CD14-positive monocyte (primary cell): ENCODE measurements at regions not wholly inside any gene's neighbourhood (a gene's known extent, or its start where the extent isn't known, plus 50 kb on each side); places are given as distances from the start of the nearest gene placed in this dataset.

Experiments used
- DNase-seq, 3 donors: peaks; one replicate each; pipeline ENCODE4 v3.0.0-alpha.2; 2011 to 2022
- H2AFZ ChIP-seq: 2 replicates; pipeline ENCODE4 v1.6.0; 2012; ENCODE audit warnings: mild to moderate bottlenecking, low read depth, low read length, inconsistent platforms; ENCODE audit not compliant: insufficient read depth, poor library complexity, severe bottlenecking
- H3K27ac ChIP-seq, 2 donors: 1 replicate in 1 of 2; 2 replicates in 1 of 2; pipeline ENCODE4 v1.5.1; 2012 to 2013; ENCODE audit warnings: low read length in 2 of 2, control low read depth in 1 of 2, inconsistent platforms in 1 of 2, low read depth in 1 of 2, mild to moderate bottlenecking in 1 of 2
- H3K27me3 ChIP-seq, 2 donors: one replicate each; pipeline versions ENCODE4 v1.6.0 to v1.6.1; 2011 to 2013; ENCODE audit warnings: low read length in 2 of 2; ENCODE audit not compliant: control insufficient read depth in 2 of 2, insufficient read depth in 2 of 2
- H3K36me3 ChIP-seq, 2 donors: replicated peaks in 1 of 2; 1 replicate in 1 of 2; 2 replicates in 1 of 2; pipeline versions ENCODE4 v1.5.1 to v1.6.1; 2012 to 2013; ENCODE audit warnings: low read length in 2 of 2, control low read depth in 1 of 2, inconsistent platforms in 1 of 2, mild to moderate bottlenecking in 1 of 2; ENCODE audit not compliant: insufficient read depth in 2 of 2, control insufficient read depth in 1 of 2
- H3K4me1 ChIP-seq, 2 donors: 1 replicate in 1 of 2; 2 replicates in 1 of 2; pipeline versions ENCODE4 v1.5.1 to v1.6.1; 2012 to 2013; ENCODE audit warnings: low read length in 2 of 2, control low read depth in 1 of 2, inconsistent platforms in 1 of 2, mild to moderate bottlenecking in 1 of 2, moderate library complexity in 1 of 2; ENCODE audit not compliant: insufficient read depth in 2 of 2, control insufficient read depth in 1 of 2
- H3K4me2 ChIP-seq: replicated peaks from 2 replicates; pipeline ENCODE3; 2012; ENCODE audit warnings: low read length, moderate library complexity, mild to moderate bottlenecking; ENCODE audit not compliant: poor library complexity, severe bottlenecking; ENCODE audit errors: extremely low read depth
- H3K4me3 ChIP-seq, 3 experiments: fragments of 200-600 bp in 1 of 3; sonication (generic) in 1 of 3; replicated peaks in 1 of 3; 1 replicate in 2 of 3; 2 replicates in 1 of 3; pipeline ENCODE4 v1.5.1; 2011 to 2013; ENCODE audit warnings: low read length in 3 of 3, mild to moderate bottlenecking in 3 of 3, control low read depth in 2 of 3, low read depth in 2 of 3, inconsistent platforms in 1 of 3, moderate library complexity in 1 of 3
- H3K79me2 ChIP-seq: 2 replicates; pipeline ENCODE4 v1.6.0; 2012; ENCODE audit warnings: mild to moderate bottlenecking, control low read depth, inconsistent platforms, low read length, moderate library complexity; ENCODE audit not compliant: insufficient read depth
- H3K9ac ChIP-seq: 2 replicates; pipeline ENCODE4 v1.6.0; 2017; ENCODE audit warnings: low read length, mild to moderate bottlenecking; ENCODE audit not compliant: insufficient read depth, poor library complexity, severe bottlenecking
- H3K9me3 ChIP-seq, 2 donors: replicated peaks in 1 of 2; 1 replicate in 1 of 2; 2 replicates in 1 of 2; pipeline versions ENCODE4 v1.5.1 to v1.6.1; 2012 to 2013; ENCODE audit warnings: low read length in 2 of 2, control low read depth in 1 of 2; ENCODE audit not compliant: control insufficient read depth in 1 of 2, insufficient read depth in 1 of 2
- H4K20me1 ChIP-seq: 2 replicates; pipeline ENCODE4 v1.6.0; 2012; ENCODE audit warnings: mild to moderate bottlenecking, low read length, control low read depth, moderate library complexity; ENCODE audit not compliant: insufficient read depth
- H3K27ac Mint-ChIP-seq, 7 donors: one replicate each; pipeline ENCODE4 v1.8.0; 2020; ENCODE audit warnings: mild to moderate bottlenecking in 7 of 7, mixed read lengths in 7 of 7, moderate library complexity in 6 of 7, inconsistent platforms in 2 of 7
- H3K27me3 Mint-ChIP-seq, 3 donors: one replicate each; pipeline ENCODE4 v1.8.0; 2021 to 2022; ENCODE audit warnings: low read depth in 3 of 3, mild to moderate bottlenecking in 3 of 3, mixed read lengths in 3 of 3, moderate library complexity in 3 of 3, inconsistent platforms in 1 of 3
- H3K36me3 Mint-ChIP-seq, 2 donors: one replicate each; pipeline ENCODE4 v1.8.0; 2020; ENCODE audit warnings: mixed read lengths in 2 of 2, inconsistent platforms in 1 of 2, mild to moderate bottlenecking in 1 of 2
- H3K4me1 Mint-ChIP-seq: one replicate; pipeline ENCODE4 v1.8.0; 2020; ENCODE audit warnings: mild to moderate bottlenecking, mixed read lengths
- H3K4me3 Mint-ChIP-seq, 2 donors: one replicate each; pipeline ENCODE4 v1.8.0; 2020; ENCODE audit warnings: mild to moderate bottlenecking in 2 of 2, mixed read lengths in 2 of 2, moderate library complexity in 1 of 2
- H3K9me3 Mint-ChIP-seq, 7 donors: one replicate each; pipeline ENCODE4 v1.8.0; 2020 to 2022; ENCODE audit warnings: mixed read lengths in 7 of 7, mild to moderate bottlenecking in 6 of 7, moderate library complexity in 6 of 7, inconsistent platforms in 2 of 7
- WGBS: methylation state at CpG from one replicate; pipeline ENCODE4 v1.1.5; 2013; ENCODE audit warnings: missing lambda C conversion rate; ENCODE audit not compliant: insufficient coverage; 5-methylcytosine and 5-hydroxymethylcytosine counted together
- intact Hi-C, 2 donors: fragments of 100-400 bp; cut with micrococcal nuclease; formaldehyde crosslinking; loops; one replicate each; pipeline versions ENCODE4 v1.15.0 to v1.15.1; 2023
- TF ChIP-seq, protein P1 (sequence below): fragments of 200-600 bp; IDR thresholded peaks from one replicate; pipeline ENCODE4 v1.8.0; 2022; ENCODE audit warnings: antibody characterized with exemption, mild to moderate bottlenecking

DNA sequence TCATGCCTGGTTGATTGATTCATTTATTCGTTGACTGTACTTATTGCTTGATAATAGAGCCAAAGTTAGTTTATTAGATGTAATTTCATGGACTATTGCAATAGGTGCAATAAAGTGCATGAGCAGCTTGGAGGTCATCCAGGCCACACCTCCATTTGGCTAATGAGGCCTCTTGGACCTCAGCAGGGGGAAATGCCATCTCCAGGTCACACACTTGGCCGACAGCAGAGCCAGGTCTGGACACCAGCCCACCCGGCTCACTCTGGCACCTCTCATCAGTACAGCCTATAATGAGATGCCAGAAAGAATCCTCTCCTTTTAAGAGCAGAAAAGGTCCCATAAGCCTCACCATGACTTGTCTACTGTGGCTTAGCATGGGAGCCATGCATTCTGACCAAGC is 71.2 kb upstream of the AFF3 start:
- H3K4me2 ChIP-seq: no peak overlapping the region
- no peaks in the 10 kb centered on the region for H3K36me3 ChIP-seq
- intact Hi-C loops: no loop called here
- H3K27ac ChIP-seq: peak overlapping the region; percentile 24 to 61
- H3K27me3 ChIP-seq: no peaks in the 10 kb centered on the region
- 77% methylated on average over 2 of the region's 3 CpGs for WGBS
- no peaks in the 10 kb centered on the region for H3K79me2 ChIP-seq
- peak overlapping the region; percentile 33 for H2AFZ ChIP-seq
- peak overlapping the region in 1 of 3 experiments; percentile 37 for H3K4me3 ChIP-seq
- no peak for DNase-seq
- H3K9ac ChIP-seq: no peak overlapping the region
- H4K20me1 ChIP-seq: no peaks in the 10 kb centered on the region
- no peaks in the 10 kb centered on the region for H3K9me3 ChIP-seq
- Mint-ChIP-seq H3K36me3 (no peaks in the 10 kb centered on the region), H3K9me3 (peaks cover 0 to 2% (median 0%) of the 10 kb centered on the region in 7 donors), H3K27me3 (peaks cover 0 to 2% (median 0%) of the 10 kb centered on the region in 3 donors), H3K4me1 (peaks cover 56% of the 10 kb centered on the region), H3K4me3 (peak overlapping the region in 1 of 2 donors; percentile 12), H3K27ac (peak overlapping the region in 3 of 7 donors; percentile 24 to 86 (median 33))
- H3K4me1 ChIP-seq: peaks cover 47 to 55% of the 10 kb centered on the region in 2 donors
- TF ChIP-seq, protein P1, sequence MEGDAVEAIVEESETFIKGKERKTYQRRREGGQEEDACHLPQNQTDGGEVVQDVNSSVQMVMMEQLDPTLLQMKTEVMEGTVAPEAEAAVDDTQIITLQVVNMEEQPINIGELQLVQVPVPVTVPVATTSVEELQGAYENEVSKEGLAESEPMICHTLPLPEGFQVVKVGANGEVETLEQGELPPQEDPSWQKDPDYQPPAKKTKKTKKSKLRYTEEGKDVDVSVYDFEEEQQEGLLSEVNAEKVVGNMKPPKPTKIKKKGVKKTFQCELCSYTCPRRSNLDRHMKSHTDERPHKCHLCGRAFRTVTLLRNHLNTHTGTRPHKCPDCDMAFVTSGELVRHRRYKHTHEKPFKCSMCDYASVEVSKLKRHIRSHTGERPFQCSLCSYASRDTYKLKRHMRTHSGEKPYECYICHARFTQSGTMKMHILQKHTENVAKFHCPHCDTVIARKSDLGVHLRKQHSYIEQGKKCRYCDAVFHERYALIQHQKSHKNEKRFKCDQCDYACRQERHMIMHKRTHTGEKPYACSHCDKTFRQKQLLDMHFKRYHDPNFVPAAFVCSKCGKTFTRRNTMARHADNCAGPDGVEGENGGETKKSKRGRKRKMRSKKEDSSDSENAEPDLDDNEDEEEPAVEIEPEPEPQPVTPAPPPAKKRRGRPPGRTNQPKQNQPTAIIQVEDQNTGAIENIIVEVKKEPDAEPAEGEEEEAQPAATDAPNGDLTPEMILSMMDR: no peak

DNA sequence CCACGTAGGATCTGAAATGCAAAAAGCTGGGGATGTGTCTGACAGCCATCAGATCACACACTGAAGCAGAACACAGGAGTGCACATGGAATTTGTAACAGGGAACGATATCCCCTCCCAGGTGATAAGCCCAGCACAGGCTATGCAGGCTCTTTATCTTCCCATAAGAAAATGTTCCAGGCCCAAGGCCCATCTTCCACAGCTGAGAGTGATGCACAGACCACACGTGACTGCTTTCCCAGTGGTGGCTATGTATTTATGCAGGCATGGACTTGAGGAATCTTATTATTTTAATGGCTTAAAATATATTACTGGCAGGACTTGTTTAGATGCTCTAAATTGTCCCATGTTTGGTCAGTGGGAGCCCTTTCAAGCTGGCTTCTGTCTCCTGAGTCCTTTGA is 70.5 kb upstream of the AFF3 start:
- Mint-ChIP-seq H3K4me1 (peaks cover 56% of the 10 kb centered on the region), H3K9me3 (no peaks in the 10 kb centered on the region), H3K36me3 (no peaks in the 10 kb centered on the region), H3K4me3 (no peak overlapping the region), H3K27ac (peak overlapping the region in 1 of 7 donors; percentile 70), H3K27me3 (peaks cover 0 to 2% (median 0%) of the 10 kb centered on the region in 3 donors)
- peaks cover 47 to 55% of the 10 kb centered on the region in 2 donors for H3K4me1 ChIP-seq
- no peak overlapping the region for H3K4me2 ChIP-seq
- no peak overlapping the region for H3K9ac ChIP-seq
- TF ChIP-seq, protein P1: no peak
- H3K79me2 ChIP-seq: no peaks in the 10 kb centered on the region
- no peaks in the 10 kb centered on the region for H4K20me1 ChIP-seq
- no peak overlapping the region for H3K27ac ChIP-seq
- no peak overlapping the region for H2AFZ ChIP-seq
- H3K36me3 ChIP-seq: no peaks in the 10 kb centered on the region
- DNase-seq: no peak
- no peak overlapping the region for H3K4me3 ChIP-seq
- no peaks in the 10 kb centered on the region for H3K9me3 ChIP-seq
- intact Hi-C loops: no loop called here
- 100% methylated on average over 1 of the region's 3 CpGs for WGBS
- no peaks in the 10 kb centered on the region for H3K27me3 ChIP-seq
